ENCODE measurements at regions not wholly inside any gene's neighbourhood (a gene's known extent, or its start where the extent isn't known, plus 50 kb on each side); places are given as distances from the start of the nearest gene placed in this dataset.

DNA sequence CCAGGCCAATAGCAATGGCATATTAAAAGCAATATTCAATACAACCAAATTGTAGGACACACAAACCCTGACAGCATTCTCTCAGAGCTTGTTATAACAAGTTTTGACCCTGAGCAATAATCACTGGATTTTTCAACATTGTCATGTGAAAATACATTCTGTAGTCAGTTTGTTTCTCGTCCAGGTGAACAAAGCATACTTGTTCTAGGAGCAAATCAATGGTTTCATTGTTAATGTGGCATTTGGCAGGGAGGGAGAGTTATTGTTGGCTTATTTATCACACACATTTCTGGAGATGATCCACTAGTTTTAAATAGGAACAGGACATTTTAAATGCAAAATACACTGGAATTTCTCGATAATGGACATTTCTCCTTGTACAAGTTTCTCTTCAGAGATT, 69.9 kb upstream of the L3MBTL4 start:
- H3K9me3 ChIP-seq (ENCODE audit: low read length), result no peaks in the 10 kb centered on the region
- H3K36me3 ChIP-seq (ENCODE audit: insufficient read depth, low read length), result no peaks in the 10 kb centered on the region
- no peak overlapping the region for H2AFZ ChIP-seq (ENCODE audit: low read depth, low read length)
- H3K27me3 ChIP-seq (ENCODE audit: insufficient read depth, low read depth, low read length), result no peaks in the 10 kb centered on the region
- TF ChIP-seq EP300 (conservative IDR thresholded peaks at IDR 0.05; ENCODE audit: poor library complexity, severe bottlenecking) (no peak), TAF1 (IDR thresholded peaks at IDR 0.05; ENCODE audit: low read depth) (no peak), POLR2AphosphoS5 (IDR thresholded peaks at IDR 0.05) (no peak), EZH2 (IDR thresholded peaks at IDR 0.05; ENCODE audit: borderline replicate concordance, insufficient read depth, low read length, poor library complexity, severe bottlenecking) (no peak), SMC3 (conservative IDR thresholded peaks at IDR 0.05; ENCODE audit: poor library complexity) (no peak), RAD21 (conservative IDR thresholded peaks at IDR 0.05) (no peak), MXI1 (conservative IDR thresholded peaks at IDR 0.05; ENCODE audit: poor library complexity, severe bottlenecking) (no peak)
- TF ChIP-seq, protein P1, sequence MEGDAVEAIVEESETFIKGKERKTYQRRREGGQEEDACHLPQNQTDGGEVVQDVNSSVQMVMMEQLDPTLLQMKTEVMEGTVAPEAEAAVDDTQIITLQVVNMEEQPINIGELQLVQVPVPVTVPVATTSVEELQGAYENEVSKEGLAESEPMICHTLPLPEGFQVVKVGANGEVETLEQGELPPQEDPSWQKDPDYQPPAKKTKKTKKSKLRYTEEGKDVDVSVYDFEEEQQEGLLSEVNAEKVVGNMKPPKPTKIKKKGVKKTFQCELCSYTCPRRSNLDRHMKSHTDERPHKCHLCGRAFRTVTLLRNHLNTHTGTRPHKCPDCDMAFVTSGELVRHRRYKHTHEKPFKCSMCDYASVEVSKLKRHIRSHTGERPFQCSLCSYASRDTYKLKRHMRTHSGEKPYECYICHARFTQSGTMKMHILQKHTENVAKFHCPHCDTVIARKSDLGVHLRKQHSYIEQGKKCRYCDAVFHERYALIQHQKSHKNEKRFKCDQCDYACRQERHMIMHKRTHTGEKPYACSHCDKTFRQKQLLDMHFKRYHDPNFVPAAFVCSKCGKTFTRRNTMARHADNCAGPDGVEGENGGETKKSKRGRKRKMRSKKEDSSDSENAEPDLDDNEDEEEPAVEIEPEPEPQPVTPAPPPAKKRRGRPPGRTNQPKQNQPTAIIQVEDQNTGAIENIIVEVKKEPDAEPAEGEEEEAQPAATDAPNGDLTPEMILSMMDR (IDR thresholded peaks at IDR 0.05; ENCODE audit: poor library complexity, severe bottlenecking), result no peak
- TF ChIP-seq, protein P2, sequence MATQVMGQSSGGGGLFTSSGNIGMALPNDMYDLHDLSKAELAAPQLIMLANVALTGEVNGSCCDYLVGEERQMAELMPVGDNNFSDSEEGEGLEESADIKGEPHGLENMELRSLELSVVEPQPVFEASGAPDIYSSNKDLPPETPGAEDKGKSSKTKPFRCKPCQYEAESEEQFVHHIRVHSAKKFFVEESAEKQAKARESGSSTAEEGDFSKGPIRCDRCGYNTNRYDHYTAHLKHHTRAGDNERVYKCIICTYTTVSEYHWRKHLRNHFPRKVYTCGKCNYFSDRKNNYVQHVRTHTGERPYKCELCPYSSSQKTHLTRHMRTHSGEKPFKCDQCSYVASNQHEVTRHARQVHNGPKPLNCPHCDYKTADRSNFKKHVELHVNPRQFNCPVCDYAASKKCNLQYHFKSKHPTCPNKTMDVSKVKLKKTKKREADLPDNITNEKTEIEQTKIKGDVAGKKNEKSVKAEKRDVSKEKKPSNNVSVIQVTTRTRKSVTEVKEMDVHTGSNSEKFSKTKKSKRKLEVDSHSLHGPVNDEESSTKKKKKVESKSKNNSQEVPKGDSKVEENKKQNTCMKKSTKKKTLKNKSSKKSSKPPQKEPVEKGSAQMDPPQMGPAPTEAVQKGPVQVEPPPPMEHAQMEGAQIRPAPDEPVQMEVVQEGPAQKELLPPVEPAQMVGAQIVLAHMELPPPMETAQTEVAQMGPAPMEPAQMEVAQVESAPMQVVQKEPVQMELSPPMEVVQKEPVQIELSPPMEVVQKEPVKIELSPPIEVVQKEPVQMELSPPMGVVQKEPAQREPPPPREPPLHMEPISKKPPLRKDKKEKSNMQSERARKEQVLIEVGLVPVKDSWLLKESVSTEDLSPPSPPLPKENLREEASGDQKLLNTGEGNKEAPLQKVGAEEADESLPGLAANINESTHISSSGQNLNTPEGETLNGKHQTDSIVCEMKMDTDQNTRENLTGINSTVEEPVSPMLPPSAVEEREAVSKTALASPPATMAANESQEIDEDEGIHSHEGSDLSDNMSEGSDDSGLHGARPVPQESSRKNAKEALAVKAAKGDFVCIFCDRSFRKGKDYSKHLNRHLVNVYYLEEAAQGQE (IDR thresholded peaks at IDR 0.05; ENCODE audit: borderline replicate concordance), result no peak
- H3F3A ChIP-seq (ENCODE audit: insufficient read depth, low read length, poor library complexity, severe bottlenecking), result no peaks in the 10 kb centered on the region
- no peak overlapping the region for H3K9ac ChIP-seq (ENCODE audit: low read length)
- H3K4me2 ChIP-seq (ENCODE audit: low read length), result no peak overlapping the region
- no peak overlapping the region for H3K4me3 ChIP-seq (ENCODE audit: low read length)
- no peaks in the 10 kb centered on the region for H3K9me2 ChIP-seq (ENCODE audit: insufficient read depth, low read length)
- no peaks in the 10 kb centered on the region for H3K79me2 ChIP-seq (replicated peaks; ENCODE audit: insufficient read depth, low read length)
- no peak overlapping the region for H3K27ac ChIP-seq (ENCODE audit: low read length)
- H4K20me1 ChIP-seq (ENCODE audit: insufficient read depth), result no peaks in the 10 kb centered on the region

DNA sequence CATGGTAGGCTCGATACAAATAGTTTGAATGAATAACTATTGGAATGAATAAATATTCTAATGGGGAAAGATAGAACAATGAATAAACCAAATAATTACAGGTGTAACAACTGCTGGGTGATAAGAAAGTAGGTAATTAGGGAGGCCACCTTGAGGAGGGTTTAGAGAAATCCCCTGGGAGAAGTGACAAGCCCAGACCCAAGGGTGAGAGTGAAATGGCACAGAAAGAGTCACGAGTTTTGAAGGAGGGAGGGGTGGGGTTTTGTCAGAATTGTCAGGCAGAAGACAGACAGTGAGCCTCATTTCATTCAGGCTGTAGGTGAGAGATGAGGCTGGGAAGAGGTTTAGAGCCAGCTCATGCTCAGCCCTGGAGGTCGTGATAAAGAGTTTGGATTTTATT, 71.6 kb upstream of the L3MBTL4 start:
- H3K9me3 ChIP-seq (ENCODE audit: low read length), result no peaks in the 10 kb centered on the region

More for the DNA sequence above, 71.6 kb upstream of the L3MBTL4 start:
- Histone ChIP-seq H3K4me3 (ENCODE audit: low read length) (no peak overlapping the region), H3K9me2 (ENCODE audit: insufficient read depth, low read length) (no peaks in the 10 kb centered on the region), H3K79me2 (replicated peaks; ENCODE audit: insufficient read depth, low read length) (no peaks in the 10 kb centered on the region), H3K36me3 (ENCODE audit: insufficient read depth, low read length) (no peaks in the 10 kb centered on the region), H4K20me1 (ENCODE audit: insufficient read depth) (no peaks in the 10 kb centered on the region), H3K27me3 (ENCODE audit: insufficient read depth, low read depth, low read length) (no peaks in the 10 kb centered on the region), H3K27ac (ENCODE audit: low read length) (no peak overlapping the region), H2AFZ (ENCODE audit: low read depth, low read length) (no peak overlapping the region), H3K9ac (ENCODE audit: low read length) (no peak overlapping the region), H3K4me2 (ENCODE audit: low read length) (no peak overlapping the region), H3F3A (ENCODE audit: insufficient read depth, low read length, poor library complexity, severe bottlenecking) (no peaks in the 10 kb centered on the region)
- TF ChIP-seq SMC3 (conservative IDR thresholded peaks at IDR 0.05; ENCODE audit: poor library complexity) (no peak), MXI1 (conservative IDR thresholded peaks at IDR 0.05; ENCODE audit: poor library complexity, severe bottlenecking) (no peak), RAD21 (conservative IDR thresholded peaks at IDR 0.05) (no peak), EZH2 (IDR thresholded peaks at IDR 0.05; ENCODE audit: borderline replicate concordance, insufficient read depth, low read length, poor library complexity, severe bottlenecking) (no peak), EP300 (conservative IDR thresholded peaks at IDR 0.05; ENCODE audit: poor library complexity, severe bottlenecking) (no peak), POLR2AphosphoS5 (IDR thresholded peaks at IDR 0.05) (no peak), TAF1 (IDR thresholded peaks at IDR 0.05; ENCODE audit: low read depth) (no peak)
- TF ChIP-seq, protein P1 (IDR thresholded peaks at IDR 0.05; ENCODE audit: poor library complexity, severe bottlenecking), result no peak
- TF ChIP-seq, protein P2 (IDR thresholded peaks at IDR 0.05; ENCODE audit: borderline replicate concordance), result no peak

Data from neural cell (in vitro differentiated cells).